ENCODE measurements at regions not wholly inside any gene's neighbourhood (a gene's known extent, or its start where the extent isn't known, plus 50 kb on each side); places are given as distances from the start of the nearest gene placed in this dataset.

- no peak for DNase-seq
Measured at GRCh38 chr3:86711634-86712033, 279.3 kb downstream of the VGLL3 start.

DNA sequence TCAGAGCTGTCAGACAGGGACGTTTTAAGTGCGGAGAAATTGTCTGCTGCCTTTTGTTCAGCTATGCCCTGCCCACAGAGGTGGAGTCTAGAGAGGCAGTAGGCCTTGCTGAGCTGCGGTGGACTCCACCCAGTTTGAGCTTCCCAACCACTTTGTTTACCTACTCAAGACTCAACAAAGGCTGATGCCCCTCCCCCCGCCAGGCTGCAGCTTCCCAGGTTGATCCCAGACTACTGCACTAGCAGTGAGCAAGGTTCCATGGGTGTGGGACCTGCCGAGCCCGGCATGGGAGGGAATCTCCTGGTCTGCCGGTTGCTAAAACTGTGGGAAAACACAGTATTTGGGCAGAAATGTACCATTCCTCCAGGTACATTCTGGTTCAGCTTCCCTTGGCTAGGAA, 282.1 kb downstream of the VGLL3 start:
- no peak for DNase-seq

DNA sequence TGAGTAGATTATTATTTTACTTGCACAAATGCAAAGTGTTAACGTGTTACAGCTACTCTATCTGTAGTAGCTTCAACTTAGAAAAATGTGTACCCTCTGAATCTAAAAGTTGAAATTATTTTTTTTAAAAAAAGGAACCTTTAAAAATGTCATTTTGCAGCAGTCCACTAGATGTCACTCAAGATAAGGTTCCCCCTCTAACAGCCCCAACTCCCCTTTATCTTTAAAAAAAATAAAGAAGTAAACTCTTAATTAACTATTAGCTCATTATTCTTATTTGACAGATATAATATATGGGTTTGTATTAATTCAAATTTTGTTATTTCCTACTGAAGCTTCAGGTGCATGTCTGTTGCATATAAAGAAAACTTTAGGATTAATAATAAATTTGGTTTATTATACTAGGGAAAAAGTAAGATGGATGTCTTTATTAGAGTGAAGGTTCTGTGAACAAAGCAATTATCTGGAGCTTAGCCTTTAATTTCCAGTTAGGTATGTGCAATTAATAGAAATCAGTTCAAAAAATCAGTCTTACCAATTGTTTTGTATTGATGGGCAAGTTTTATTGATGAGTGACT, 288.5 kb downstream of the VGLL3 start:
- peak; percentile 4 for DNase-seq

DNA sequence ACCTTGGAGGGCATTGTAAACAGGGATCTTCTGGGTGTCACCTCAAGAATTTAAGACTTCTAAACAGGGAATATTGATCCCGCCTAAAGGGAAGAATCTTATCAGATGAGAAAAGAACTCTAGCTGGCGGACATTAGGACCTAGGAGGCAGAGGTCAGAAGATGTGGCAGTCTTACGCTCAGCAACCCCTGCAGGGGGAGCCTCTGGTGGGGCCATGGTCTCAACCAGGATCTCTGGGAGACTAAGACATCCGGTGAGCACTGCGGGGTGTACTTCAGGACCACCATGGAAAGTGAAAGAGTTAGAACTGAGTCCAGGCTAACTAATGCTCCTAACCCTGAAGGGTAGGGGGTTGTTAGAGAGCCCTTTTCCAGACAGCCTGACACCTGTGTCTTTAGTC, 295.2 kb downstream of the VGLL3 start:
- DNase-seq = no peak

DNA sequence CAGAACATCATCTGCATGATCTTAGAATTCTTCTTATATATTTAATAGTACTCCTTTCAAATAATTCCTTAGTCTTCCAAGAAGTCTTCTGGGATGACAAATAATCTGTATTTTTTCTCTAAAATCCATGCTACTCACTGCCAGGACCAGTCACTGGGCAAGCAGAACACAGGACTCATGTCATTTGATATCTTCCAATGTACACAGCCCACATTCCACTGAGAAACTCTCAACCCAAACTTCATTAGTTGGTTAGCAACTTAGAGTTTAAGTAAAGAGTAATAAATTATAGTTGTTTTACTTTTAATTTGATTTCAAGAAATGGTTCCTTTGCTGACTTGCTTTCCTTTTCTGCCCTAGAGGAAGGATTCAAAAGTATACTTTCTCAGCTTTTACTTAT, 317.0 kb downstream of the VGLL3 start:
- DNase-seq = no peak

- DNase-seq = no peak
Measured at GRCh38 chr3:86661817-86662216, 329.1 kb downstream of the VGLL3 start.

GRCh38 chr3:86658876-86659275, 332.1 kb downstream of the VGLL3 start:
- no peak for DNase-seq

- DNase-seq = no peak
Measured at GRCh38 chr3:86654806-86655460, 336.0 kb downstream of the VGLL3 start.

DNA sequence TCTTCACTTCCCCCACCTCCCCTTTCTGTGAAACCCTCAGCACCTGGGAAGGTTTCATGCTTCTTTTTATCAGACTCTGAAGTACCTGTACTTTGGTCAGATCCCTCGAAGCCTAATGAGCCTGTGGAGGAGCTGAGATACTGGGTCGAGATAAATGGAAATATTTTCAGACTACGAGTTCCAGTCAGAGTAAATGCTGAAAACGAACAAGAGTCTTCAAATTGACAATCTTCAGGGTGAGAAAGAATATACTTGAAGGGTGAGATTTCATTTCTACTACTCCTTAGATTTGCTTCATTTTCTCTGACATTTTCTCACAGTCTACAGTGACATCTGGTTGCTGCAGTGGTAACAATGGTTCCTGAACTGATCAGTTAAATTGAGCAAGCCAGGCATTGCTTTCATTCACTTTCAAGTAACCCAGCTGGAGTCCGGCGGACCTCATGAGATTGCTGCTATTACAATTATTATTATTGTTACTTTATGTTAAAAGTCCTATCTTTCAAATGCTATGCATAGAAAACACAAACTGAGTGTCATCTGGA, 337.2 kb downstream of the VGLL3 start:
- no peak for DNase-seq

GRCh38 chr3:86648087-86648486, 342.9 kb downstream of the VGLL3 start:
- DNase-seq = no peak

GRCh38 chr3:86645756-86646155, 345.2 kb downstream of the VGLL3 start:
- DNase-seq = no peak

DNA sequence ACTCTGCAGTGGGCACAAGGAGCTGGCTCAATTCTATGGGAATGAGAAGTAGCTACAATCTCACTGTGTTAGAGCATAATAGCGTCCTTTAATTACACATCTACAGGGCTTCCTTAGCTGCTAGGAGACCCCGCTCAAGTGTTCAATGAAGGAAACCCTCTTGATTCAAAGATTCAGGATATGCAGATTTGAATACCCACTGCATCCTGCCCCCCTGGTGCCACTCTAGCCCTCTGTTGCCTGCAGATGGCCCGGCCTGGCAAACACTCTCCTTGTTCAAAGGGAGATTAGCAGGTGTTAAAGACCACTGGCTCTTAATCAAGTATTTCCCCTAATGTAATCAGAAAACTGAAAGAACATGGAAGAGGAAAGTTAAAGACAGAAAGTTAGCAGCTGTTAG, 356.6 kb downstream of the VGLL3 start:
- no peak for DNase-seq

GRCh38 chr3:86629511-86629910, 361.4 kb downstream of the VGLL3 start:
- no peak for DNase-seq

DNA sequence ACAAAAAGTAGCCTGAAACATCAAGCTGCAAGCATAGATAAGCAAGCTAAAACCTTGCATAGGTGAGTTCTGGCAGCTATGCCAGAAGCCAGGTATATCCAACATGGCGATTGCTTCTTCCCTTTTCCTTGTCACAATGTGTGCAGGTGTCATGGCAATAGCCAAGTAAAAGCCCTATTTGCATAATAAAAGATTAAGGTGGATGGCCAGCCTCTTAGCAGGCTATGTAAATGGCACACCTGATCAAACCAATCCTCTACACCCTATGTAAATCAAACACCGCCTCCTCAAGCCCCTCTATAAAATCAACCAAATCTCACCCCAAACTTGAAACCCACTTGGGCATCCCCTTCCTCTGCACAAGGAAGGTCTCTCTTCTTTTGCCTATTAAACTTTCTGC, 366.8 kb downstream of the VGLL3 start:
- no peak for DNase-seq

GRCh38 chr3:86618706-86619105, 372.2 kb downstream of the VGLL3 start:
- no peak for DNase-seq

DNA sequence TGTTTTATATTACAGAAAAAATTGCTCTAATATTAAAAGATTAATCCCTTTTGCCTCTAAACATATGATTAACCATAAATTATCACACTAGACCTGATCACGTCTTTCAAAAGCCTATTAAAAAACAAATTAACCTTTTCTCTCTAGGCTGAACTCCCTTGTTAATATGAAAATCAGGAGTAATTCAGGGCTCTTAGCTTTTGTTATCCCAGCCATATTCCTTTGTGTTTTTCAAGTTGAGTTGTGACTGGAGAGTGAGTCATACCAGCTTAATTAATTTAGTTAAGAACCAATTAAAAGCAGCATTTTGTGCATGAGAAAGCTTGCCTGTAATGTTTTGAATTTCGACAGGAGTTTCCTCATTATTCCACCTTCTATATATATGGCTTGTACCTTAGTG, 385.8 kb downstream of the VGLL3 start:
- no peak for DNase-seq

- no peak for DNase-seq
Measured at GRCh38 chr3:86595696-86596095, 395.3 kb downstream of the VGLL3 start.

DNA sequence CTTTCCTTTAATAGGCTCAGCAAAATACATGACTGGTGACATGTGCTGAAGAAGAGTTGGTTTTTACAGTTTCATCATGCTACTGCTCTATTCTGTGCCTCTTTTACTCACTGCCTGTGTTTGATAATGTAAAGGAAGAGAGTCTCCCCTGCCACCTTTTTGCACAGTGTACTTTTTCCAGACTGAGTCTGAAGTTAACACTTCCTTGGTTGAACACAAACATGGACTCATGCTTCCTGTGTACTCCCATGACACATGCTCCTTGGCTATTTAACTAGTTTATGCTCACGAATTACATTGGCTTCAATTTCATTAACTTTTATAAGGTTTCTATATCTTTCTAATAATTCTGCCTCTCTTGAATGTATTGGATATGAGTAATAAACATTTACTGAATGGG, 396.1 kb downstream of the VGLL3 start:
- no peak for DNase-seq

DNA sequence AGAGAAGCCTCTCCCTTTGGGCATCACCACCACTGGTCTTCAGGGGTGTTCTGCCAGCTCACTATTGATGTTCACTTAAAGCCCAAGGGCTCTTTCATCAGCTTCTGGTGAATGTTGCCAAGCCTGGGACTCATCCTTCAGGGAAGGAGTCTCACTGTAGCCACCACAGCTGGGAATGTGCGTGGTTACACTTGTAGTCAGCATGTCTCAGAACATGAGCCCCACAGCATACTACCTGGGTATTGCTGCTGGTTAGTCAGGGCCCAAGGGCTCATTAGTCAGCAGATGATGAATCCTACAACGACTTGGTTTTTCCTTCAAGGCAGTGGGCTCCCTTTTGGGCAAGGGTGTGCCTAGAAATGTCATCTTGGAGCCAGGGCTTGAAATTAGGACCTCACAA, 412.9 kb downstream of the VGLL3 start:
- no peak for DNase-seq

DNA sequence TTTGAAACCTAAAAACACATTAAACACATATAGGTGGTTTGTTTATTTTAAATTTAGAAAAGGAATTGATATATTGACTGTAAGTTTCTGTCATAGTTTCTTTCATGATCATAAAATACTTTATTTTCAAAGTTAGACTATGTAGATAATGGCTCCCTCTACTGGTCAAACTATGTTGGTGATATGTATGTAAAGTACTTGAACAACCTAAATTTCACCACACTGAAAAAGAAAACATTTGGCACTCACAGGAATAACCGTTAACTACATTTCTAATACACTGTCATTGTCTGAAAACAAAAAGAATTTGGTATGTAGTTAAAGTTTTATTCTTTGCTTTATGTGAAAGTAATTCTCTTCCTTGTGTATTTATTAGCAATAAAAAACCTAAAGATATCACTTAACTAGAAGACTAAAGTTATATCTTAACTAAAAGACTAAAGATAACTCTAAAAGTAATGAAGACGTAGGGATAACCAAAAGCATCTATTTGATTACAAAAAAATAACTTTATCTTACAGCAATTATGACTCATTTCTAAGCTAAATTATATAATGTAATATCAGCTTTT, 427.5 kb downstream of the VGLL3 start:
- DNase-seq = peak; percentile 30

- no peak for DNase-seq
Measured at GRCh38 chr3:86562090-86562489, 428.9 kb downstream of the VGLL3 start.

- no peak for DNase-seq
Measured at GRCh38 chr3:86561215-86561614, 429.7 kb downstream of the VGLL3 start.

DNA sequence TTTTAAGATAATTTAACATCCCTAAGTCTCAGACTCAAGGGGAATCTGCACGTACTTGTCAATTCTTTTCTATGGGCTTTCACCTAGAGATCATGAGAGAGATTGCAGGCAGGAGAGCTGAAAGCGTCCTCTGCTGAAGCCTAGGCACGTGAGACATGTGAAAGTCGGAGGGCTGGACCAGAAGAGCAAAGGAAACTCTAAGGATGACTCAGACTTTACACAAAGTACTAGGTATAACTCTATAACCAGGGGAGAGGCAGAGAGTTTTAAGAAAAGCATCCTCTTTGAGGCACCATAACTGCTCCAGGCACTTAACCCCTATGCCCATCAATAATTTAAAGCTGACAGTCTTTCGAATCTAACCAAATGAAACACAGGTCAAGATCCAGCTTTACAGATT, 436.6 kb downstream of the VGLL3 start:
- DNase-seq = no peak

DNA sequence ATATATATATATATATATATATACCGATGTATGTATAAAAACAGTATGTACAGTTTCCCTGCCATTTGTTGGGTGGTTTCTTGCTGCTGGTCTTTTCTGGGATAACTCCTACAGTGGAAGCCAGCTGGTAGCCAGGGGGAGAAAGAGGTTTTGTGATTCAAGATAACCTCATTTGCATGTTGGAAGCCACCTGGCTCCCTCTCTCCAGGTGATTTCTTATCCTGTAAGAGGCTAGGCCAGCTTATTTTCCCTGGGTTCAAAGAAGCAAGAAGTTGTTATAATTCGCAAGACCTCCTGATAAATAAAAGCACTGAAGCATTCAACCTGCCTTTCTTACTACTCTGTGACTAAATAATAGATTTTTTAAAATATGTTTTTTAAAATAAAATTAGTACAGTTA, 443.3 kb downstream of the VGLL3 start:
- DNase-seq = no peak

DNA sequence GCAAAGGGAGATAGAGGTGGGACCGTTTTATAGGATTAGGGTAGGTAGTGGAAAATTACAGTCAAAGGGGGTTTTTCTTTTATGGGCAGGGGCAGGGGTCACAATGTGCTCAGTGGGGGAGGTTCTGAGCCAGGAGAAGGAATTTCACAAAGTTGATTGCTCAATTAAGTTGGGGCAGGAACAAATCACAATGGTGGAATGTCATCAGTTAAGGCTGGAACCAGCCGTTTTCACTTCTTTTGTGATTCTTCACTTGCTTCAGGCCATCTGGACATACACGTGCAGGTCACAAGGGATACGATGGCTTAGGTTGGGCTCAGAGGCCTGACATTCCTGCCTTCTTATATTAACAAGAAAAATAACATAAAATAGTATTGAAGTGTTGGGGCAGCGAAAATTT, 453.8 kb downstream of the VGLL3 start:
- no peak for DNase-seq
